Lower leg skin (tissue), 4 donors: ENCODE measurements at regions not wholly inside any gene's neighbourhood (a gene's known extent, or its start where the extent isn't known, plus 50 kb on each side); places are given as distances from the start of the nearest gene placed in this dataset.
"Not testable (repeated sequence)": the region's sequence is repeated elsewhere in the genome, so short reads cannot be mapped to it uniquely, and the experiment has no call there.

Experiments
- DNase-seq, 2 donors: peaks; one replicate each; pipeline ENCODE4 v3.0.0-alpha.2; 2019; ENCODE audit warnings: low spot score in 2 of 2
- H3K4me3 ChIP-seq: fragments of 200-600 bp; sonication (generic); 2 replicates; pipeline ENCODE4 v1.5.1; 2017; ENCODE audit warnings: mild to moderate bottlenecking, low read depth; ENCODE audit not compliant: poor library complexity, severe bottlenecking
- POLR2A ChIP-seq, 2 donors: fragments of 450-650 bp; IDR thresholded peaks; one replicate each; pipeline ENCODE4 v1.6.1; 2016 to 2017; ENCODE audit warnings: antibody characterized with exemption in 2 of 2, mild to moderate bottlenecking in 1 of 2, moderate library complexity in 1 of 2
- WGBS, 2 donors: methylation state at CpG; one replicate each; pipeline ENCODE4 v1.1.5; 2018; 5-methylcytosine and 5-hydroxymethylcytosine counted together
- intact Hi-C: fragments of 100-400 bp; cut with DNase I; formaldehyde crosslinking; loops from one replicate; pipeline ENCODE4 v1.15.0; 2023; ENCODE audit warnings: low total_unique reads
- TF ChIP-seq, protein P1 (sequence below), 3 donors: fragments of 450-650 bp; IDR thresholded peaks; one replicate each; pipeline ENCODE4 v1.5.1; 2016; ENCODE audit warnings: antibody characterized with exemption in 3 of 3, mild to moderate bottlenecking in 3 of 3, moderate library complexity in 2 of 3

DNA sequence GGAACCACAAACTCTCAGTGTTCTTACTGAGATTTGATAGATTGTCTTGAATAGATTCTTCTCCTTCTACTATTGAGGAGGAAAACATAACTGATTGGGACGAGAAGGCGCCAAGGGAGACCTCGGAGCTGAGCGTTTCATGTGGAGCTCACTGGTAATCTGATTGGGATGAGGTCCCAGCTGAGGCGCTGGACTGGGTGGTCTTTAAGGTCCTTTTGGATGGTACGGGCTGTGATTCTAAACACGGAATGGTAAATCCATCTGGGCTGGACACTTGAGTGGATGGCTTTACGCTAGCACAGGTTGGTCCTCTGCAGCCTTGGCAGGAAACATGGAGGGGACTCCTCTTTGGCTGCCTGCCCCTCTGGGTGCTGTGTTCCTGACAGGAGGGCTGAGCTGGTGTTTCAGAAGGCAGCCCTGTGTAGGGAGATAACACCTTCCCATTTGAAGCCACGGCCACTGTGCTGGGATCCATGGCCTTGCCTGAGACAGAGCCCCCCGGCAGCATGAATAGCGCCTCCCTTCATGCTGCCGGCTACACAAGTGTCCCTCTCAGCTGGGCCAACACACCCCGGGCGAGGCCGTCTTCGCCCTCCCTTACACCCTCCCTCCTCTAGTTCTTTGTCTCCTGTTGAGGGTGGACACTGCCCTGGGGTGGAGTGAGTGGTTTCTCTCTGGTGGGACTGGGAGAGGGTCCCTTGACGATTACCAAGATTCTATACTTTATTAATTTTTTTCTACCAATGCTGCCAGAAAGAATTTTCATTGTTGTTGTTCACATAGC lies 203.2 kb upstream of the SHH start:
- DNase-seq, result peak in 1 of 2 donors; percentile 56
- 88 to 89% methylated on average over 17 of the region's 17 CpGs for WGBS, 2 donors
- H3K4me3 ChIP-seq, result no peak overlapping the region
- no peak for TF ChIP-seq POLR2A (IDR thresholded peaks at IDR 0.05)
- TF ChIP-seq, protein P1, sequence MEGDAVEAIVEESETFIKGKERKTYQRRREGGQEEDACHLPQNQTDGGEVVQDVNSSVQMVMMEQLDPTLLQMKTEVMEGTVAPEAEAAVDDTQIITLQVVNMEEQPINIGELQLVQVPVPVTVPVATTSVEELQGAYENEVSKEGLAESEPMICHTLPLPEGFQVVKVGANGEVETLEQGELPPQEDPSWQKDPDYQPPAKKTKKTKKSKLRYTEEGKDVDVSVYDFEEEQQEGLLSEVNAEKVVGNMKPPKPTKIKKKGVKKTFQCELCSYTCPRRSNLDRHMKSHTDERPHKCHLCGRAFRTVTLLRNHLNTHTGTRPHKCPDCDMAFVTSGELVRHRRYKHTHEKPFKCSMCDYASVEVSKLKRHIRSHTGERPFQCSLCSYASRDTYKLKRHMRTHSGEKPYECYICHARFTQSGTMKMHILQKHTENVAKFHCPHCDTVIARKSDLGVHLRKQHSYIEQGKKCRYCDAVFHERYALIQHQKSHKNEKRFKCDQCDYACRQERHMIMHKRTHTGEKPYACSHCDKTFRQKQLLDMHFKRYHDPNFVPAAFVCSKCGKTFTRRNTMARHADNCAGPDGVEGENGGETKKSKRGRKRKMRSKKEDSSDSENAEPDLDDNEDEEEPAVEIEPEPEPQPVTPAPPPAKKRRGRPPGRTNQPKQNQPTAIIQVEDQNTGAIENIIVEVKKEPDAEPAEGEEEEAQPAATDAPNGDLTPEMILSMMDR (IDR thresholded peaks at IDR 0.05), result no peak
- intact Hi-C loops, result no loop called here

- TF ChIP-seq, protein P1 (IDR thresholded peaks at IDR 0.05), result no peak
- no peak for TF ChIP-seq POLR2A (IDR thresholded peaks at IDR 0.05)
- no peak overlapping the region for H3K4me3 ChIP-seq
- intact Hi-C loops, result no loop called here
- peak in 1 of 2 donors; percentile 53 for DNase-seq
- 83 to 85% methylated on average over 2 of the region's 2 CpGs for WGBS, 2 donors
Measured at GRCh38 chr7:156014808-156015207, 202.5 kb upstream of the SHH start.

DNA sequence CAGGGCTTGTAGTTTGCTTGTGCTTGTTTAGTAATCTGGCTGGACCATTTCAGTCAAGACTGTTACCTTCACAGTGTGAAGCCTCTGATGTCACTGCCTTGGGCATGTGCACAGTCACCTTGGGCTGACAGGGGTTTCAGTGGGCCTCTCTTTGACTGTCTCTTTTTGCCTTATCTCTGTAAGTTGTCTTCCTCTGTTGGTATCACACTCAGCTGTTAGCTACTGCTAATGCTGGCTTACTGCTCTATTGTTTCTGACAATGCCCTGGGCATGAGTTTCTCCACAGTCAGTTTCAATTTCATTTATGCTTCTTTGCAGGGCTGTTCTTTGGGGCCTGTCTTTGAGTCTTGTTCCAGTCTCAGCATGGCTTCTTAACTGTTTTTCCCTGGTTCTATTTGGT lies 201.9 kb upstream of the SHH start:
- DNase-seq, result no peak
- TF ChIP-seq, protein P1 (IDR thresholded peaks at IDR 0.05), result no peak
- no peak for TF ChIP-seq POLR2A (IDR thresholded peaks at IDR 0.05)
- intact Hi-C loops, result no loop called here
- H3K4me3 ChIP-seq, result no peak overlapping the region

- WGBS, 2 donors, result 83 to 86% methylated on average over 3 of the region's 3 CpGs
- no peak for TF ChIP-seq POLR2A (IDR thresholded peaks at IDR 0.05)
- TF ChIP-seq, protein P1 (IDR thresholded peaks at IDR 0.05), result no peak
- intact Hi-C loops, result no loop called here
- no peak overlapping the region for H3K4me3 ChIP-seq
- DNase-seq, result no peak
Measured at GRCh38 chr7:156012412-156012811, 200.1 kb upstream of the SHH start.

GRCh38 chr7:156009569-156009968 lies 197.3 kb upstream of the SHH start:
- H3K4me3 ChIP-seq, result no peak overlapping the region
- WGBS, 2 donors, result 62 to 74% methylated on average over 1 of the region's 1 CpG
- TF ChIP-seq, protein P1 (IDR thresholded peaks at IDR 0.05), result no peak
- DNase-seq, result no peak
- intact Hi-C loops, result no loop called here

DNA sequence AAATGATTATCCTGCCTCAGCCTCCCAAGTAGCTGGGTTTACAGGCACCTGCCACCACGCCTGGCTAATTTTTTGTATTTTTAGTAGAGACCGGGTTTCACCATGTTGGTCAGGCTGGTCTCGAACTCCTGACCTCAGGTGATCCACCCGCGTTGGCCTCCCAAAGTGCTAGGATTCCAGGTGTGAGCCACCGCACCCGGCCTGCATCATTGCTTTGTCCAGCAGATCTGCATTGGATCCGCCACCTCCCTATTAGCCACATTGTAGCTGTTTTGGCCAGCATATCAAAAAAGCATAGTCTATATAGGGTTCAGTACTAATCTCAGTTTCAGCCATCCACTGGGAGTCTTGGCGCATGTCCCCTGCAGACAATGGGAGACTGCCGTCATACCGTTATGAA lies 194.6 kb upstream of the SHH start:
- H3K4me3 ChIP-seq, intact Hi-C loops: not testable (repeated sequence)
- 94 to 96% methylated on average over 11 of the region's 11 CpGs for WGBS, 2 donors
- peak in 1 of 2 donors; percentile 70 for DNase-seq
